22Rv1 (cell line): ENCODE measurements at regions not wholly inside any gene's neighbourhood (a gene's known extent, or its start where the extent isn't known, plus 50 kb on each side); places are given as distances from the start of the nearest gene placed in this dataset.

ENCODE experiments used
- CTCF ChIP-seq: fragments of 450-650 bp; IDR thresholded peaks from 2 replicates; pipeline ENCODE4 v1.5.1; 2017; ENCODE audit warnings: mild to moderate bottlenecking
- ZFX ChIP-seq: fragments of 450-650 bp; IDR thresholded peaks from 2 replicates; pipeline ENCODE4 v1.6.1; 2017; ENCODE audit warnings: antibody characterized with exemption, borderline replicate concordance

- TF ChIP-seq CTCF (no peak), ZFX (no peak)
Observed at GRCh38 chr4:89416960-89417359, 109.4 kb upstream of the GPRIN3 start.
